OCI-LY1 (cell line): ENCODE measurements at regions not wholly inside any gene's neighbourhood (a gene's known extent, or its start where the extent isn't known, plus 50 kb on each side); places are given as distances from the start of the nearest gene placed in this dataset.

ENCODE experiments used
- H2AFZ ChIP-seq: fragments of 200-600 bp; sonication (generic), shearing (Covaris generic); 2 replicates; pipeline ENCODE4 v1.6.0; 2014; ENCODE audit warnings: antibody characterized with exemption, mild to moderate bottlenecking, low read length
- H3F3A ChIP-seq: fragments of 200-600 bp; sonication (generic), shearing (Covaris generic); 2 replicates; pipeline ENCODE4 v1.6.0; 2014; ENCODE audit warnings: mild to moderate bottlenecking, antibody characterized with exemption, low read length, moderate library complexity; ENCODE audit not compliant: insufficient read depth
- H3K27ac ChIP-seq: fragments of 200-600 bp; sonication (generic); 2 replicates; pipeline ENCODE4 v1.5.1; 2014; ENCODE audit warnings: low read length, mixed run types, mild to moderate bottlenecking, low read depth; ENCODE audit not compliant: poor library complexity, severe bottlenecking
- H3K27me3 ChIP-seq: fragments of 200-600 bp; sonication (generic); 2 replicates; pipeline ENCODE4 v1.6.0; 2014; ENCODE audit warnings: antibody characterized with exemption, mild to moderate bottlenecking, low read length, moderate library complexity; ENCODE audit not compliant: insufficient read depth
- H3K36me3 ChIP-seq: fragments of 200-600 bp; sonication (generic); 2 replicates; pipeline ENCODE4 v1.6.1; 2014; ENCODE audit warnings: mild to moderate bottlenecking, antibody characterized with exemption, low read length, moderate library complexity, mixed read lengths; ENCODE audit not compliant: insufficient read depth
- H3K4me1 ChIP-seq: fragments of 200-600 bp; sonication (generic); 2 replicates; pipeline ENCODE4 v1.5.1; 2014; ENCODE audit warnings: mild to moderate bottlenecking, low read length, moderate library complexity; ENCODE audit not compliant: insufficient read depth, severe bottlenecking
- H3K4me2 ChIP-seq: fragments of 200-600 bp; sonication (generic), shearing (Covaris generic); 2 replicates; pipeline ENCODE4 v1.6.1; 2014; ENCODE audit warnings: low read length
- H3K4me3 ChIP-seq: fragments of 200-600 bp; sonication (generic); 2 replicates; pipeline ENCODE4 v1.5.1; 2014; ENCODE audit warnings: low read length, low read depth, mild to moderate bottlenecking, mixed read lengths; ENCODE audit not compliant: poor library complexity, severe bottlenecking
- H3K79me2 ChIP-seq: fragments of 200-600 bp; shearing (Covaris generic); 2 replicates; pipeline ENCODE4 v1.6.1; 2016; ENCODE audit warnings: mixed run types, low read length, mixed read lengths; ENCODE audit not compliant: insufficient read depth
- H3K9ac ChIP-seq: fragments of 200-600 bp; sonication (generic), shearing (Covaris generic); 2 replicates; pipeline ENCODE4 v1.6.1; 2014; ENCODE audit warnings: mild to moderate bottlenecking, low read length, mixed read lengths
- H3K9me2 ChIP-seq: fragments of 200-600 bp; sonication (generic), shearing (Covaris generic); 2 replicates; pipeline ENCODE4 v1.6.1; 2014; ENCODE audit warnings: low read depth, mild to moderate bottlenecking, low read length, mixed read lengths
- H3K9me3 ChIP-seq: fragments of 200-600 bp; shearing (Covaris generic); 2 replicates; pipeline ENCODE4 v1.6.1; 2014; ENCODE audit warnings: low read length, mixed read lengths
- H4K20me1 ChIP-seq: fragments of 200-600 bp; sonication (generic), shearing (Covaris generic); 2 replicates; pipeline ENCODE4 v1.6.0; 2016; ENCODE audit warnings: mild to moderate bottlenecking, low read length; ENCODE audit not compliant: insufficient read depth
- EZH2 ChIP-seq: fragments of 200-600 bp; sonication (generic), shearing (Covaris generic); IDR thresholded peaks from 2 replicates; pipeline ENCODE4 v1.8.0; 2017; ENCODE audit warnings: borderline replicate concordance, mixed run types, mild to moderate bottlenecking, antibody characterized with exemption, low read length, moderate library complexity, mixed read lengths
- TF ChIP-seq, protein P1 (sequence below): fragments of 200-600 bp; sonication (generic), shearing (Covaris generic); IDR thresholded peaks from 2 replicates; pipeline ENCODE4 v1.5.1; 2017; ENCODE audit warnings: mild to moderate bottlenecking, antibody characterized with exemption, low read length, moderate library complexity, mixed read lengths

DNA sequence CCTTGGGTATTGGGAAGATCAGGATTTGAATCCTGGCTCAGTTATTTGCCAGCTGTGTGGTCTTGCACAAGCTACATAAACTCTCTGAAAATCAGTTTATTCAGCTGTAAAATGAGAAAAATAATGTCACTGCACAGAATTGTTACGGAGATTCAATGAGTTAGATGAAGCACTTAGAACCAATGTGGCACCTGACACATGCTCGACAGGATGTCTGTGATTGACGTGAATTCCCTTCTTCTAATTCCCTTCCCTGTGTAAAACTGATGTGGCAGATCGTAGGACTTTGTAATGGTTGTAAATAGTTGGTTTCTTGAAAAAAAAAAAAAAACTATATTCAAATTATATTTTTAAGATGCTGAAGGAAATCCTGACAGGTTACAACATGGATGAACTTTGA lies 249.9 kb upstream of the MKLN1 start:
- H4K20me1 ChIP-seq = no peaks in the 10 kb centered on the region
- peaks cover 19% of the 10 kb centered on the region for H3K4me1 ChIP-seq
- H3K79me2 ChIP-seq = peaks cover 95% of the 10 kb centered on the region
- H3F3A ChIP-seq = no peaks in the 10 kb centered on the region
- H3K27me3 ChIP-seq = no peaks in the 10 kb centered on the region
- H3K9ac ChIP-seq = no peak overlapping the region
- no peak overlapping the region for H3K4me3 ChIP-seq
- peaks cover 13% of the 10 kb centered on the region; the same call in 1 of the 2 replicates for H3K9me3 ChIP-seq
- H3K9me2 ChIP-seq = no peaks in the 10 kb centered on the region
- H3K4me2 ChIP-seq = no peak overlapping the region
- TF ChIP-seq EZH2 = no peak
- TF ChIP-seq, protein P1, sequence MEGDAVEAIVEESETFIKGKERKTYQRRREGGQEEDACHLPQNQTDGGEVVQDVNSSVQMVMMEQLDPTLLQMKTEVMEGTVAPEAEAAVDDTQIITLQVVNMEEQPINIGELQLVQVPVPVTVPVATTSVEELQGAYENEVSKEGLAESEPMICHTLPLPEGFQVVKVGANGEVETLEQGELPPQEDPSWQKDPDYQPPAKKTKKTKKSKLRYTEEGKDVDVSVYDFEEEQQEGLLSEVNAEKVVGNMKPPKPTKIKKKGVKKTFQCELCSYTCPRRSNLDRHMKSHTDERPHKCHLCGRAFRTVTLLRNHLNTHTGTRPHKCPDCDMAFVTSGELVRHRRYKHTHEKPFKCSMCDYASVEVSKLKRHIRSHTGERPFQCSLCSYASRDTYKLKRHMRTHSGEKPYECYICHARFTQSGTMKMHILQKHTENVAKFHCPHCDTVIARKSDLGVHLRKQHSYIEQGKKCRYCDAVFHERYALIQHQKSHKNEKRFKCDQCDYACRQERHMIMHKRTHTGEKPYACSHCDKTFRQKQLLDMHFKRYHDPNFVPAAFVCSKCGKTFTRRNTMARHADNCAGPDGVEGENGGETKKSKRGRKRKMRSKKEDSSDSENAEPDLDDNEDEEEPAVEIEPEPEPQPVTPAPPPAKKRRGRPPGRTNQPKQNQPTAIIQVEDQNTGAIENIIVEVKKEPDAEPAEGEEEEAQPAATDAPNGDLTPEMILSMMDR = no peak
- no peak overlapping the region for H2AFZ ChIP-seq
- peaks cover 96% of the 10 kb centered on the region for H3K36me3 ChIP-seq
- peak overlapping the region; percentile 43 for H3K27ac ChIP-seq

DNA sequence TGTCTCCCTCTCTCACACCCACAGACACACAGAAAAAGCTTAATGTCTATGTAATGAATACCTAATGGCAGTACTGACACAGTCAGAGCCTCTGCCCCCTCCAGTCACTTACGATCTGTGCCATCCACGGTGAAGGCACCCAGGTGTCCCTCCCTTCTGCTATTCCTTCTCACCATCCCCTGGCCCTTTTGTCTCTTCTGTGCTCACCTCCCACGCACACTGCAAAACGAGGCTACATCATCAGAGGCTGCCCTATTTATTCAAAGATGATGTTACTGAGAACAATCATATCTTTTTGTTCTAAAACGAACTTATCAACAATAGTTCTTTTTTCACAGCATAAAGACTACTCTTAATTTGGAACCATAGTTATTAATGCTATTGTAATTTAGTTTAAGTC lies 246.9 kb upstream of the MKLN1 start:
- Histone ChIP-seq H4K20me1 (0 out of 2 replicates have a peak, but pooled peaks cover 2% of the 10 kb centered on the region), H3K9me2 (no peaks in the 10 kb centered on the region), H3K36me3 (peaks cover 95% of the 10 kb centered on the region), H3K4me3 (no peak overlapping the region), H3K27ac (no peak overlapping the region), H3K27me3 (no peaks in the 10 kb centered on the region), H2AFZ (no peak overlapping the region), H3K9me3 (peaks cover 4% of the 10 kb centered on the region), H3K9ac (no peak overlapping the region), H3K4me1 (peaks cover 17% of the 10 kb centered on the region), H3K4me2 (no peak overlapping the region), H3K79me2 (peaks cover 97% of the 10 kb centered on the region), H3F3A (no peaks in the 10 kb centered on the region)
- no peak for TF ChIP-seq EZH2
- TF ChIP-seq, protein P1 = no peak

DNA sequence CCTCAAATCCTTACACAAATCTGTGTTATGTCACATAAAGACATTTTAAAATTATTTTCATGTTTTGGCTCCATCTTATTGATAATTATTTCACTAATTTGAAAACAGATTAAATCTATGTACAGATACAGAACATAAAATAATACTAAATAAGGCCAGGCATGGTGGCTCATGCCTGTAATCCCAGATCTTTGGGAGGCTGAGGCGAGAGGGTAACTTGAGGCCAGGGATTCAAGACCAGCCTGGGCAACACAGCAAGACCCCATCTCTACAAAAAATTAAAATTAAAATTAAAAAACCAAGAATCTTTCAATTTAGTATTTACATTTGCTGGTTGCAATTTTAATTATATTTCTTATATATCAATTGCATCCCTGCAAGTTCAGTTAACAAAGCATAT lies 246.4 kb upstream of the MKLN1 start:
- Histone ChIP-seq H3K79me2 (peaks cover 95% of the 10 kb centered on the region), H3F3A (no peaks in the 10 kb centered on the region), H3K27me3 (no peaks in the 10 kb centered on the region), H2AFZ (no peak overlapping the region), H3K36me3 (peaks cover 91% of the 10 kb centered on the region), H3K9me3 (peaks cover 4% of the 10 kb centered on the region), H3K9ac (no peak overlapping the region), H4K20me1 (0 out of 2 replicates have a peak, but pooled peaks cover 2% of the 10 kb centered on the region), H3K4me3 (no peak overlapping the region), H3K4me2 (no peak overlapping the region), H3K4me1 (peaks cover 17% of the 10 kb centered on the region), H3K27ac (no peak overlapping the region), H3K9me2 (no peaks in the 10 kb centered on the region)
- TF ChIP-seq EZH2 = no peak
- TF ChIP-seq, protein P1 = no peak
